Stimulated activated CD4-positive, alpha-beta T cell treated with anti-CD3 and anti-CD28 coated beads, Interleukin-4, amount 100 ng/mL, for 1 hour (primary cell): ENCODE measurements at regions not wholly inside any gene's neighbourhood (a gene's known extent, or its start where the extent isn't known, plus 50 kb on each side); places are given as distances from the start of the nearest gene placed in this dataset.

Experiments
- DNase-seq: peaks from one replicate; pipeline ENCODE4 v3.0.0-alpha.2; 2020

DNA sequence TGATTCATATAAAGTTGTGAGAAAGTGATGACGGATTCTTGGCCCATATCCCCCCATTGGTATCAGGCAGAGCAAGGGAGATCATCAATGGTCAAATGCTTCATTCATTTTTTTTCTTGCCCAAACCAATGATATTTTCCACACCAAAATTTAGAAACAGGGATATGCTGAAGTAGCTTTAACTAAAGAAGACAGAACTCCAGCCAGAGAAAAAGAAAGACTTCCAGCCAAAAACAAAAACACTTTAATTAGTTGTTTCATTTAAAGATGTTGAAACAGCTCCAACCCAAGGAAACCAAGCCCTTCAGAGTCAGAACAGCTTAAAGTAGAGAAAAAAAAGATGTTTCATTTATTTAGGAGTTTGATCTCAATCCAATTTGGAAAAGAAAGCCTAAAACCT lies 358.9 kb upstream of the NBEA start:
- no peak for DNase-seq

DNA sequence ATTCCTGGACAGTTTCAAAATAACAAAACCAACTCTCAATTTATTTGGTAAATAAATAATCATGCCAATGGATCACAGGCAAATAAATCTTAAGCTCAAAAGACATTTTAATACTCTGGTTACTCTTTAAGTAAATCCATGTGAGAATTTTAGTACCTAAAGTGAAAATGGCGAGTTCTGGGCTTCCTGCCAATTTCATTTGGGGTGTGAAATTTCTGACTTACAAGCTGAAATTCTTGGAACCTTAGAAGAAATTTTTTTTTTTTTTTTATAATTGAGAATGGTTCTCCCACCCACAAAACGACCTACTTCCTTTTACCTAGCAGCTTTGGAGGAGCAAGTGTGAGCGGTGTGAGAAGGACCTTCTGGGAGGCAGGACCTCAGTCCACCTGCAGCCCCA lies 354.5 kb upstream of the NBEA start:
- no peak for DNase-seq

DNA sequence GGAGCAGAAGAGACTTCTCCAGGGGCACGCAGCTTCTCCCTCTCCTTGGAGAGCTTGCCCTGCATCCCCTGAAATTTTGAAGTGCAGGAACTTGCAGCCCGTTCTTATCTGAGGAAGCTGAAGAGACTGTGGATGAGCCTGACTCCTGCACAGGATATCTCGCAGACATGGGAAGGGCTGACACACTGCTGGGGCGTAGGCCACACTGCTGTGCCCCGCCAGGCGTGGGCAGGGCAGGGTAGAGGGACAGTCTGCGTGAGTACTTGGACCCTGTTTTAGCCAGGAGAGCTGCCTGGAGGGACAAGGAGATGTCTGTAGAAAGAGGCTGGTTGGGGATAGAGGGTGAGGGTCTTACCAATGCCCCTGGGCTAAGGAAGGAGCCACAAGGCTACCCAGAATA lies 353.7 kb upstream of the NBEA start:
- no peak for DNase-seq

DNA sequence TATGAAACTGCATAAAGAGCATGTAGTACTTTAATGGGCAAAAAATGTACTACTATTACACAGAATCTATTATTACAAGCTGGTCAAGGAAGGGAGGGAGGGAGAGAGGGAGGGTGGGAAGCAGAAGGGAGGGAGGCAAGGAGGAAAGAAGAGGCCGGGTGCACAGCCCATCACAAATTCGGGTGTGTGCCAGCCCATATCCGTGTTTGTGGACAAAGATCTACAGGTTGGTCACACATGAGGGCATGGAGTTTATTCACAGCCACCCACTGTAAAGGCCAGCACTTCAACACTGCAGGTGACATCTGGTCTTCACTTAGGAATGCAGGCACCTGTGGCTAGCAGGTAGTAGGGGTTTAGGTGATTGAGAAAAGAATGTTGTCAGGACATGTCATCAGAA lies 352.5 kb upstream of the NBEA start:
- DNase-seq = no peak

DNA sequence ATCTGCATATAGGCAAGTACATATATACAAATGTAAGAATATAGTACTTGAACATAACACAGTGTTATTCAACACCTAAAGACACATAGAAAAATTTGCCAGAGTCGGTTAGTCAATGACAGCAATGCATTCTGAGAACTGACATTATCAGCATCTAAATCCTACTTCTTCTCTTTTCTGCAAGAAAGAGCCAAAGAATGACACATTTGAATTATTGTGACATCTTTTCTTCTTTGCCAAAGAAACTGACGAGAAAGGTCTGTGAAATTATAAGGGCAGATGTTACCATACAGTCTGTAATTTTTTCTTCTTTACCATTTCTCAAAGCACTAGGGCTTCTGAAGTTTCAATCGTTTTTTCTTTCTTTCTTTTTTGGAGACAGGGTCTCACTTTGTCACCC lies 350.9 kb upstream of the NBEA start:
- no peak for DNase-seq

GRCh38 chr13:34591900-34592529 lies 350.1 kb upstream of the NBEA start:
- no peak for DNase-seq

- no peak for DNase-seq
Measured at GRCh38 chr13:34593658-34594057, 348.4 kb upstream of the NBEA start.

GRCh38 chr13:34594507-34594906 lies 347.6 kb upstream of the NBEA start:
- no peak for DNase-seq

DNA sequence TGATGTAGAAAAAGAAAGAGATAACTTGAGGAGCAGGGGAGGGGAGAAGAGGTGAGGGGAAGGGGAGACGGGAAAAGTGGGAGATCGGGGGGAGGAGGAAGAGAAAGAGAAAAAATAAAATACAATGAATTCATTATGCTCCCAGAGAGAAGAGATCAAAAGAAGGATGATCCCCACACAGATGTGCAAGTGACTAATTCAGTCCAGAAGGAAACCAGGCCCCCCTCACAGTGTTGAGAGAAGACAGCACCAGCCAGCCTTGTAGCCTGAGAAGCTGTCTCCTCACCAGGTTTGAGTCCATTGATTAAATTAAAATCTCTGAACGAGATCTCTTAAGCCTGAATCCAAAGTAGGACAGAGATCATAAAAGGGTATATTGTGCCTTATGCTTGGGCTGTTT lies 333.7 kb upstream of the NBEA start:
- no peak for DNase-seq

DNA sequence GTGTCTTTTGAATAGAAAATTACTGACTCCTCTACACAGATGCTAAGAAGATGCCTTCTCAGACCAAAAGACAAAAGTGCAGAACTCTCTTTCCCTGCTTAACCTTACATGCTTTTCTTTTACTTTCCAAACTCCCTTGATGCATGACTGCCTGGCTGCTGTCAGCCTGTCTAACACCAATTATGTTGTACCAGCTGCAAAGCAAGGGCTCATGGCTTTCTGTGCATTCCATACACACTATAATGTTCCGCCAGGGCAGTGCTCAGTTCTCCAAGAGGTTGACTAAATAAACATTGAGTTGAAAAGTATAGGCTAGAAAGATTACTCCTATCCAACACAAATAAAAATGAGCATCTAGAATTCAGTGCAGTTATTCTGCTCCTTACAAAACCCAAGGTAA lies 330.4 kb upstream of the NBEA start:
- DNase-seq = no peak

GRCh38 chr13:34617473-34618083 lies 324.5 kb upstream of the NBEA start:
- no peak for DNase-seq

GRCh38 chr13:34618654-34619053 lies 323.4 kb upstream of the NBEA start:
- DNase-seq = no peak

- DNase-seq = no peak
Measured at GRCh38 chr13:34619326-34619725, 322.7 kb upstream of the NBEA start.

- no peak for DNase-seq
Measured at GRCh38 chr13:34620074-34620850, 321.8 kb upstream of the NBEA start.

DNA sequence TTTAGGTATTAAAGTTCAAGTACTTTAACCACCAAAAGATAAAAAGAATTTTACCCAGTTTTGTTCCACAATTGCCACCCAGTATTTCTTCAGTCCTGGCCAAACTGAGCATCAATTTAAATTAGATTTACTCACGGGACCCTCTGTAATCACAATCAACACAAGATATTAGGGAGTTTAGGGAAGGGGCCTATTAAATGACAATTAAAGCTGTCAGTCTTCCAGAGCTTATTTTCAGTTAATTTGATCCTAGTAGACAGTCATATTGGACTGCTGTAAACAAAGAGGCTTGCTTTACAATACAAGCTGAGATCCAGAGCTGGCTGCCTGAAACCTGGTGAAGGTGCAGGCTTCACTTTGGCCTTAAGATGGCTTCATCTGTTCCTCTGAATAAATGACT lies 321.2 kb upstream of the NBEA start:
- DNase-seq = no peak

- no peak for DNase-seq
Measured at GRCh38 chr13:34623331-34623730, 318.7 kb upstream of the NBEA start.

DNA sequence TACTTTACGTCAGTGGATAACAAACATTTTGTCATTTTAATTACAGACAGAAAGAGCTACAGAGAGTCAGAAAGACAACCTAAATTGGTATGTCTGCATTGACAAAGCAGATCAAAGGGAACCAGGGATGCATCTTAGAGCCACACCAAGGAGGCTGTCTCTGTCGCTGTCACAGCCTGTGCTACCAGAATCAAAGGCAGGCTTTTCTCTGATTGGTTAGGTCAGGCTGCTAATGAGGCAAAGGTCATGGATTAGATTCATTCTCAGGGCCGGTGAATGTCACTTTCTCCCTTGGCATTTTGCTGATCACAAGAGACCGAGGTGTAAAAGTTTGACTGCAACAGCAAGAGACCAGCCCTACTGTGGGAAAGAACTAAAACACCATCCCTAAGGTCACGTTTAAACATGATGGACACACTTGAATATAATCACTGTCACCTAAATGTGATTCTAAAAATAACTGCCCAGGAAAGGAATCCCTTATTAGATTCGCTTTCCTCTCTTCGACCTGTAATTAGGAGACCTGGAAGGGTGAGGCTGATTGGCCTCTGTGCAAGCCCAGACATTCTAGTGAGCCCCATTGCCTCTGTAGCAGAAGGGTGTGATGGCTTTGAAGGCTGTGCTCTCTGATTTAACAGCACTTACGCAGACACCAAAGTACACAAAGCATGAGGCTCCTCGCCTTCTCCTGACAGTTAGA lies 314.4 kb upstream of the NBEA start:
- DNase-seq = no peak

DNA sequence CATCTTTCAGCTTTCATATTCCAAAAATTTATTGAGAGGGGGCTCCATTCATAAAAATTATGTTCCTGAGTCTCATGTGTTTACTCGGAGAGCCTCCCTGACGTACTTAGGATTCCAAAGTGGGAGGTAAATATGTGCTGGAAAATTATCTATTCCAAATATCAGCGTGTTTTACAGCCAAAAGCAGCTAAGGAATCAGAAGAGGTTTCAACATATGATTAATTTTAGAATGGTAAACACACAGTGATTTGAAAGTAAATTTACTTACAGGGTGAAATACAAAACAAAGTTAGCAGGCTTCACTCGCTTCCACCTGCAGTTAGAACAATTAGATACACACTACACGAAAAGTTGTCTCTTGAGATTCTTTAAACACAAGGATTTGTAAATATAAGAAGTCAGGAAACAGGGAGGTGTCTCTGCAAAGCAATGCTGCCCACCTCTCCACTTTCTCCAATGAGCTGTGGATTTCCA lies 313.8 kb upstream of the NBEA start:
- DNase-seq = no peak

- no peak for DNase-seq
Measured at GRCh38 chr13:34634448-34634847, 307.6 kb upstream of the NBEA start.

GRCh38 chr13:34637138-34637537 lies 304.9 kb upstream of the NBEA start:
- DNase-seq = no peak

DNA sequence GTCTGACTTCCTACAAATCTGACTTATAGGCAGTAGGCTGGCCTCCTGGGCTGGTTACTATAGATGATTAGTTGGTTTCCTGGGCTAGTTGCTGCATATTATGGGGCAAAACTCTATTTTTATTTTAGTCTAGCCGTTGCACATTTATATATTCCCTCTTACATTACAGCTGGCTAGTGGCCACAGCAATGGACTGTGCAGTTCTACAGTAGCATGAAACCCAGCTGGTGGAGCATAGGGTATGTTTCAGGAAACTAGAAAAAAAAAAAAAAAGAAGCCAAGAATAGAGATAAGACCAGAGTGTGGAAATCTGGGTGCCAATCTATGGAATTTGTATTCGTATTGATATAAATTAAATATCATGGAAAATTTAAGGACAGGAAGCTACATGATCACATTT lies 304.4 kb upstream of the NBEA start:
- DNase-seq = no peak

DNA sequence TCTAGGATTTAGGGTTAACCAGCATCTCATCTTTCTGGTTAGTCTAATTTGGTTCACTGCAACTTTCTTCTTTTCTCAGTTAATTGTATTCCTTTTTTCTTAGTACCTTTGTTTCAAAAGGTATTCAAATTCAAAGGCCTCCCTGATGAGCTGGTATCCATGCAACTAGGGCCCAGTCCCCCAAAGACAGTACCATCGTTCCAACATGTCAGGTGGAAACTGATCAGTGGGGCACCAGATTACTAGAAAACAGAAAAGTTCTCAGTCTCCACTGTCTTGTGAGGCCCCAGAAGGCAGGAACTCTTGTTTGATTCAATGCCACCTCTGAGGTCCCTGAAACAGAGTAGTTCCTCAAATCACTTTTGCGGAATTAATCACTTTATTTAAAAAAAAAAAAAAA lies 303.2 kb upstream of the NBEA start:
- no peak for DNase-seq

GRCh38 chr13:34640179-34640992 lies 301.7 kb upstream of the NBEA start:
- no peak for DNase-seq
